EH (cell line): ENCODE measurements at regions not wholly inside any gene's neighbourhood (a gene's known extent, or its start where the extent isn't known, plus 50 kb on each side); places are given as distances from the start of the nearest gene placed in this dataset.

ENCODE experiments used
- DNase-seq: peaks from one replicate; pipeline ENCODE4 v3.0.0-alpha.2; 2015; ENCODE audit warnings: low read depth

DNA sequence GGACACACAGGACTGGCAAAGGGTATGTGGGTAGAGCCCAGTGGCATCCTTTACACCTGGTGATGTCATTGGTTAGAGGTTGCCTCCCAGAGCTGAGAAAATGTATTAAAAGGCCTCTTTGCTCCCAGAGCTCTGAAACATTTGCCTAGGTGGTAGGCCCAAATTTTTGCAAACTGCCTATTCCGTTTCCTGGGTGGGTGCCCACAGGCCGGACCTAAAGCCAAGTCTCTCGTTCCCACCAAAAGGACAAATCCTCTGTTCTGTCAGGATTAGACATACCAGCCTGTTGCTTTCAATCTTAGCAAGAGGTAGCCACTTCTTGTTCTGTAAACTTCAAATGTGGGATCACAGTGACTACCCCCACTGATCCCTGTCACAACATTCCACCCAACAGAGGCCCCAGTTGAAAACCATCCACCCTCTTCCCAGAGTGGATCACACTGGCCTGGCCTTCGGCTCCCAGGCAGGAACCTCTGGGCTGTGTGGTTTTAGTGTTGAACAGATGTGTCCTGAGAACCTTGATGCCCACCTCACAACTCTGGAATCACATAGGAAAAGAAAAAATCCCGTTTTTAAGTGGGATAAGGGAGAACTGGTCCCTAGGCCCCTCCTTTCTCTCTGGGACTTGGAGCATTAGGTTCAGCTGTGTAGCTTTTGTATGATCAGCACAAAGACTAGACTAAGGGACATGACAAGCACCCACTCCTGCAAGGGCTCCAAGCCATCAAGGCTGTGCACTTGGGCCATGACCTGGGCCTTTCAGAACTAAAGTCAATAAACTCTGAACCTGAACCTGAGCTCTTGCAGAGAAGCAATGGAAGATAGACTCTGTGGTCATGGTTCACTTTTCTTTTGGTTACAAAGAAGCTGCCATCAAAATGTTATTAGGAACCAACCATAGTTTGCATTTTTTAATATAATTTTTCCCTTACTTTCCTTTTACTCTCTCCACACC, 211.3 kb downstream of the CYP26B1 start:
- no peak for DNase-seq

DNA sequence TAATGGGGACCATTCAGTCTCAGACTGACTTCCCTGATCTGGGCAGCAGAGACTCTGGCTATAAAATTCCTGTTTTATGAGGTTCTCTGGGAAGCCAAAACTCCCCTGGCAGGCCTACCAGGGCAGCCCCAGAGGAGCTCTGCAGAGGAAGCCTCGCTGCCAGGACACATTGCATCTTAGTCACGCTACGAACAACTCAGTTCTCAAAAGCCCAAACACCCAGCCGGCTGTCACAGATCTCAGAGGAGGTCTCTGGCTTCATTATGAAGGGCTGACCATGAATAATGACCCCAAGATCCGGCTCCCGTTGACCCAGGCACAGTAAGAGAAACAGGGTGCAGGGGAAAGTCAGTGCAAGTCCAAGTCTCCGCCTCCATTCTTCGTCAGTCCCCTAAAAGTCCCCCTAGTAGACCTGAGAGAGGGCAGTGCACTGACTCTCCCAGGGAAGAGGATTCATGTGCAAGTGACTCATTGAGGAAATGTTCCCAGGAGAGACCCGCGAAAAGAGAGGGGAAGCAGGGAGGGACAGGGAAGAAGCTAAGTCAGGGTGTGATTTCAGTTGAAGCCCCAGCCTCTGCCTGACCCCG, 212.3 kb downstream of the CYP26B1 start:
- DNase-seq = peak; percentile 98

DNA sequence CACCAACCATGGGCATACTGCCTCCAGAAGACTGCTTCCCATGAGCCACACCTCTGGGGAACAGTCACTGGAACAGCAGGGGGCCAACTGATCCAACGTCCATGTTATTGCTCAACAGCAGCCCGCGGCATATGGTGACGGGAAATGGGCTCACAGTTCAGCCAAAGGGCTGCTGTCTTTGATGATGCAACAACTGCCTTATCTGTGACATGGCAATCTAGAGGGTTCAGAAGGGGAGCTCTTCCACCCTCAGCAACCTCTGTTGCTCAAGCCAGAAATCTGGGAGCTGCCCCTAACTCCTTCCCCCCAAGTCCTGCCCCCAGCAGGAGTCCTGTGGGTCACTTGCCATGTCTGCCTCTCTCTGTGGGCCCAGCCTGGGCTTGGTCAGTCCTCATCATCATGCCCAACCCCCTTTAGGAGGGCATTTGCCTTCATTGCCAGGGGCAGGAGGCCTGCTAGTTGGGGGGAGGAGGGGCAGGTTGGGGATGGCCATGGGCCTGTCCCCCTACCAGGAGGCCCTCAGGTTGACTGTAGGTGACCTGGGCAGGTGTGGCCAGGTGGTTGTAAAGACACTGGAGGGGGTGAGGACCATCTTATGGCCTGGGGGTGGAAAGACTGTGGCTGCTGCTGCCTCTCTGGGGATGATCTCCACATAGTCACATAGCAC, 212.9 kb downstream of the CYP26B1 start:
- DNase-seq = peak; percentile 88

DNA sequence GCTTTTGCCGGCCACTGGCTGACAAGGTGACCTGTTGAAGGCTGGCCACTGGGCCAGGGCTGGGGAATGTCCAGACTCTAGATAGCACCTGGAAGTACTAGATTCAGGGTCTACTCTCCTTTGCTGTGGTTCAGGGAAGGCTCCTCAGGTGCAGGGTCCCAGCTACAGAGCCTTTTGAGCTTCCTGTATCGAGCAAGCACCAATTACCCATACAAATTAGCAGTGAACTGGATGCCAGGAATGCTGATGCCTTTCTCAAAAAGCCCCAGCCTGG, 213.4 kb downstream of the CYP26B1 start:
- DNase-seq = no peak

DNA sequence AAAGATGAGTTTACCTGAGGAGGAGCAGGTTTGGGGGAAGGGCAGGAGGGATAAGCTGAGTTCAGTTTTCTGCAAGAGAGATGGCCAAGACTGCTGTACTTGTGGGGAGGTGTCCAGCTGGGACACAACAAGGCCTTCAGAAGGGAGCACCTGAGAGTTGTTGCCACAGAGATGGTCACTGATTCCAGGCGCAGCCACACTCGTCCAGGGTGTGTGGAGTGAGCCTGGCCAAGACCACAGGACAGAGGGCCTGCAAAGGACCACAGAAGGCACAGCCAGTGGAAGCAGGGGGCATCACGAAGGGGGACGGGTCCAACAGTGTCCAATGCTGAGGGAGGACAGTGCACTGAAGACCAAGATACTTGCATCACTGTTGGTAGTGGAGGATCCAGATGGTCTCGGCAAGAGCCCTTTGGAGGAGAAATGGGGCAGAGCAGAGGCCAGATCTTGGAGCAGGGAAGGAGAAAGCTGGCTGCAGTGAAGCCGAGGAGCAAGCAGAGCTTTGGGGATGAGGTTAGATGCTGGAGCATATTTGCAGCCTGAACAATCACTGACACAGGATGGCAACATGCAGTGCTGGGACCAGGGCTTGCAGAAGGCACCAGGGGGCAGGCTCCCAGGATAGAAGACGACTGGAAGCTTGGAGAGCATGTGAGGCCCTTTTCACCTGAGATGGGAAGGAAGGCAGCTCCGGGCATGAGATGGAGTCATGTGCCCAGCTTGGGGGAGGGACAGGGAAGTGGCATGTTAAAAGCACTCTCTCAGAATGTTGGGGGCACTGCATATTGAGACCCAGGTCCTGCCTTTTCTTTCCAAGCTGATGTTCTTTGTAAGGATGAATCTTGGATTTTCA, 214.0 kb downstream of the CYP26B1 start:
- peak; percentile 74 for DNase-seq

DNA sequence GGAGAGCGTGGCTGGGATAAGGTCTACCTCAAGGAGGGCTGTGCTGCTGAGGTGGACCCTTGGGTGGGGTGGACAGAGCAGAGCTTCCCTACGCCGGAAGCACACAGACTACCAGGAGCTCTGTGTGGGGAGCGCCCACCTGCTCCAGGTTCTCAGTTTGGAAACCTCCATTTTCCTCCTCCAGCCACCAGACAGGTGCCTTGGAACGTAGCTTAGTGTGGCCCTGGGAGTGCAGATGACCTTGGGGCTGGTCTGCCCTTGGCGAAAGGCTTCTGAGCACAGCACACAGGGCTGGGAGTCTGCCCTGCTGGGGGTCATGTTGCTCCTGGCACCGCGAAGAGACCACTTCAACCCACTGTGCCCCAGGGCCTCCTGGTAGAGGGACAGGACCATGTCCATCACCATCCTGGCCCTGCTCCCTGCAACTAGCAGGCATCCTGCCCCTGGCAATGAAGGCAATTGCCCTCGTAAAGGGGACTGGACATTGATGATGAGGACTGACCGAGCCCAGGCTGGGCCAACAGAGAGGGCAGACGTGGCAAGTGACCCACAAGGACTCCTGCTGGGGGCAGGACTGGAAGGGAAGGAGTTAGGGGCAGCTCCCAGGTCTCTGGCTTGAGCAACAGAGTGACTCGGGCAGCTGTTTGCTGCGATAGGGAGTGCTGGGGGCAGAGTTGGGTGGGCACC, 214.7 kb downstream of the CYP26B1 start:
- DNase-seq = no peak

DNA sequence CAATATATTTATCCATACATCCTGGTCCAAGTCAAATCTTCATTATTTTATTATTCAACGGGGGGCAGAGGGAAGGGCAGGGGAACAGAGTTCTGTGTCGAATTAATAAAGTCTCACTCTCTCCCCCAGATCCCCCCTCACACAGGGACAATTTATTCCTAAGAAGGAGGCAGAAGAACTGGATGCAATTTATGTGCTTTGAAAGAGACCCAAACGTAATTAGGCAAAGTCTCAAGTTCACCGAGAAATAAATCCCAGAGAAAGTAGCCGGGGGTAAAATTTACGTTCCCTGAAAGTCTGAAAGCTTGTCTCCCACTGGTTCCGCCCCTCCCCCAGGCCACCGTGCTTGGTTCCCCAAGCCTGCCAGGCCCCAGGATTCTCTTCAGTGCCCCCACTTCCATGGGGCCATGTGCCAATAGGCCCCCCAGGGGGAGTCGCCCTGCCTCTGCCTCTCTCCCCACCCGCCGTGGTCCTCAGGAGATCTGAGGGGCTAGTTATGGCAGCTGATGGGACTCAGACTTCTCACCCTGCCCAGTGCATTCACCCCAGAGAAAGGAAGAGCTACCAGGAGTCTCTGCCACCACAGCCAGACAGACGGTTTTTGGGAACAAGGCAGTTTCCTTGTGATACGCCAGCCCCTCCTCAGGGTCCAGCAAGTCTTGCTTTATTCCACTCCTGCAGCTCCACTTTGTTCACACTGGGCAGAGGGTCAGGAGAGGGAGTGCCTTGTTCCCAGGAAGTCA, 215.5 kb downstream of the CYP26B1 start:
- DNase-seq = no peak

DNA sequence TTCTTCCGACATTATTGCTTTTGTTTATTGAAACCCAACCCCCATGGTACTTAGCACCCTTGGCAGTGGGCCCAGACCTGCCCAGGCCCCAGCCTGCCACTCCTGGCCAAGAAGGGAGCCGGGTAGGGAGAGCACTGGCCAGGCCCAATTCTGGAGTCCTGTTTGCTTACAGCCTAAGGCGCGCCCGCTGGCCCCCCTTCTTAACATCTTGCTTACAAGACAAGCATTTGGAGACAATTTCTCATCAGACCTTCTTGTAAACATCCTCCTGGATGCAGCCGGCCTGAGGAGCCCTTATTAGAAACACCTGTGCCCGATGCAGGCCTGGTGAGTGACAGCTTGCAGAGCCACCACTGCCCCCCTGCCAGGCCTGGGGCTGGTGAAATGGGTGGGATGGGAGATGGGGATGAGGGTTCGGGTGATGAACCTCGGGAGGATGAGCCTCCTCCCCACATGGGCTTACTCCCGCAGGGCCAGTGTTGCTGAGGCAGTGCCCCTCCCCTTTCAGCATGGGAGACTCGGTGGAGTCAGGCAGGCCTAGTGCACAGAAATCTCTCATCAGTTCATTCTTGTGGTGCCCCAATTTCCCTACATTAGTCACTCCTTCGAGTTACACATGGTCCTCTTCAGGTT, 217.5 kb downstream of the CYP26B1 start:
- peak; percentile 78 for DNase-seq

DNA sequence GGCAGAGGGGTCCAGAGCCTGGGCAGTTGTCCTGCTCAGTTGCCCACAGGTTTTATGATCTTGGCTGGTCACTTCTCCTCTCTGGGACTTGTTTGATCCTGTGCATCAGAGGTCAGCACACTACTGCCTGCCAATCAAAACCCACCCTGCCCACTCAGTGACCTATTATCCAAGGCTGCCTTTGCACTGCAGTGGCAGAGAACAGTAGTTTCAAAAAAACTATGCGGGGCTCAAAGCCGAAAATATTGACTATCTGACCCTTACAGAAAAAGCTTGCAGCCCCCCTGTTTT, 218.2 kb downstream of the CYP26B1 start:
- no peak for DNase-seq

DNA sequence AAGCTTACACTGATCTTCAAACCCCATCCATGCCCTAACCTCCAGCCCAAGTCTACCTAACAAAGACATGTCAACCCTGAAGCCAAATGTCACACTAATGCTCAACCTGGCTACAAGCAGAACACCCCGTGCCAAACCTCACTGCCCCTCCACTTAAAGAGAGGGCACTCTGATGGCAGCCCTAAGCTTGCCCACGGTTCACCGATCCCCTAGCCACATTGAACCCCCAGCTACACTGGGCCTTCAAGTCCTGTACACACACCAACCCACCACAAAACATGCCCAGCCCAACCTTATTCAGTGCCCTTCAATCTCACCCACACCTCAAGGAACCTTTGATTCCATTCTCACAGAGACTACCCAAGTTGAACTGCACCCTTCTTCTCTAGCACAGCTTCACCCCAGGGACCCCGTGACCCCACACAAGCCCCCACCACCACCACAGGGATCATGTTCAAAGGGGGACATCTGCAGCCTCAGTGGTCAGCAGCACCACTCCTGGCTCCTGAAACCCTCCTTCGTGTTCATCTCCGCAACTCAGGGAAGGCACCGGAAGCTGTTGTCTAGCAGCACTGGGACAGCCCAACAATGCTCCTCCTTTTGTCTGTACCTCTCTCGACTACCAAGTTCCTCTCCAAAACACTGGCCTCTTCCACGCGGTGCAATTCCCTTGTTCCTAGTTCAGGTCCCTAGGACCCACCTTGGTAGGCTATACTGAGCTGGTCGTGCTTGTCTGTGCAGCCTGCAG, 218.8 kb downstream of the CYP26B1 start:
- no peak for DNase-seq

DNA sequence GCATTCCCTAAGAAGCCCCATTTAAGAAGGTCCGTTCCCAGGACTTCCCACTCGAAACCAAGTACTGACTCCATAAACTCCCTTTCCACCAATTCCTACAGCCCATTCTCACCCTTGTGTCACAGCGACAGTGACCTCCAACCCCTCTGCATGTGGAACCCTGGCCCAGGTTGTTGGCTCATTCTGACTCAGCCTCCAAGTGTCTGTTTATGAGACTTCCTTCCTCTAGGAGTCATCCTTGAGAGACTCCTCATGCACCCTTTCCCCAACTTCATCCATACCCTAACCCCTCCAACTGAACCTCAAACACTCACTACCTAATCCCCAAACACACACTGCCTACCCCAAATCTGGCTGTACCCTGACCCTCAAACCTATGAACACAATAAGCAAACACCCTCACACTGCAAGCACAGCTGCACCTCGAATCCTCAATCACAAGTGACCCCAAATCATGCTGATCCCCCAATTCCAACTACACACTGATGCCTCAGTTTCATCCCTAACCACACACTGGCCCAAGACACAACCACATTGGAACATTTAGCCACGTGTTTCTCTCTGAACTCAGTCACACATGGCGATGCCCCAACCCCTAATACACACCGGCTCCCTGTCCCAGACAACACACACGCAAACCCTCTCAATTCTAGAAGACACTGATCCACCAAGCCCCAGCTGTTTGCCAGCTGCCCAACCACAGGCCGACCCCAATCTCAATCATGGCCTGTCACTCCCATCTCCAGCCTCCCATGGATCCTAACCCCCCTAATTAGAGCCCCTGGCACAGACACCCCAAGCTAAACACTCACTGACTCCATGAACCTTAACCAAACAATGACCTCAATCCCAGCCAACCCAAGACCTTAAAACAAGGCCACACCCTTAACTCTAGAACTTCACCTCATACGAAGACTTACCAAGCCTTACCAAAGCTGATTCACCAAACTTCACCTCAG, 219.6 kb downstream of the CYP26B1 start:
- peak; percentile 48 for DNase-seq

DNA sequence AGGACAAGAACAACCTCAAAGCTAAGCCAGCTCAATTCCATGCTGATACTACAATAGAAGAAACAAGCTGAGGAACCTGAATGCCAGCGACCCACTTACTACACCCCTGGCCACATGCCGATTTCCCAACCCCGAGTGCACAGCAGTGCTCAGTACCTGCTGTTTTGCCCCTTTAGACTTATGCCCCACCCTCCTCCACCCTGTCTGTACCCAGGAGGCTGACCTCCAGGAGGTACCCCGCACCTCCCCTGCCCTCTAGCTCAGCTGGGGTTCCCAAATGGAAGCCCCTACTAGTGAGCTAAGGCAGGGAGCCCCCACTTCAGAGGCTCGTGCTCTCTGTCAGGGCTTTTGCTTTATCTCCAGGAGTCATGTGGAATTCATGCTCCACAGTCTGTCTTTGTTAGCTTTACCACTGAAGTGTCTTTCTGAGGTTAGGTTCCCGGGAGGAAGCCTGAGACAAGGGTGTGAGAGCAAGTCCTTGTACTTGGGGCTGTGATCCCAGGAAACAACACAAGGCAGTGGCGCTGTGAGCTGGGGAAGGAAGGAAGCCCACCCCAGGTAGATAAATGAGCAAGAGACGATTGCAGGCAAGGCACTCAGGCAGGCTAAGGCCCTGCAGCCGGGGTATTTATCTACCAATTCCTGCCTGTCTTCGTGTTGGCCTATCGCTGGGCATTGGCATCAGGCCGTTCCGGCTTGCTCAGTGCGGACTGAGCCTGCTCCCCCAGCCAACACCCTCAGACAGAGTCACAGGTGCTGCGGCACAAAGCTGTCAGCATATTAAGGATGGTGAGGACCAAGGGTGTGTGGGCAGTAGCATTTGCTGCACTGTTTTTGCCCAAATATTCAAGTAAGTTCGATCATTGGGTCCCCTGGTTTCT, 220.5 kb downstream of the CYP26B1 start:
- no peak for DNase-seq

DNA sequence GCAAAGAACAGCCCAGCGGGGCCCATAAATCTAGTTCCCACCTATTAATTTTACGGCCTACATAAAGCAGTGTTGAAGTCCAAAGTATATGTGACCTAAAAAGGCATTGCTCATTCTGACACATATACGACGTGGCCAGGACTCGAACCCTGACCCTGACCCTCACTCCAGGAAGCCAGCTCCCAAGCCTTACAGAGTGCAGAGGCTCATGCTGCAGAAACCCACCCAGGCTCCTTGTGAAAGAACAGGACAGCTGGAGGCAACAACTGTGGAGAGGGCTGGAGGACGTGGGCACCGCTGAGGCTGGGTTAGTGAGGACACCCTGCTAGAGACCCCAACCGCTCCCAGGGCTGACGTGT, 221.6 kb downstream of the CYP26B1 start:
- no peak for DNase-seq

DNA sequence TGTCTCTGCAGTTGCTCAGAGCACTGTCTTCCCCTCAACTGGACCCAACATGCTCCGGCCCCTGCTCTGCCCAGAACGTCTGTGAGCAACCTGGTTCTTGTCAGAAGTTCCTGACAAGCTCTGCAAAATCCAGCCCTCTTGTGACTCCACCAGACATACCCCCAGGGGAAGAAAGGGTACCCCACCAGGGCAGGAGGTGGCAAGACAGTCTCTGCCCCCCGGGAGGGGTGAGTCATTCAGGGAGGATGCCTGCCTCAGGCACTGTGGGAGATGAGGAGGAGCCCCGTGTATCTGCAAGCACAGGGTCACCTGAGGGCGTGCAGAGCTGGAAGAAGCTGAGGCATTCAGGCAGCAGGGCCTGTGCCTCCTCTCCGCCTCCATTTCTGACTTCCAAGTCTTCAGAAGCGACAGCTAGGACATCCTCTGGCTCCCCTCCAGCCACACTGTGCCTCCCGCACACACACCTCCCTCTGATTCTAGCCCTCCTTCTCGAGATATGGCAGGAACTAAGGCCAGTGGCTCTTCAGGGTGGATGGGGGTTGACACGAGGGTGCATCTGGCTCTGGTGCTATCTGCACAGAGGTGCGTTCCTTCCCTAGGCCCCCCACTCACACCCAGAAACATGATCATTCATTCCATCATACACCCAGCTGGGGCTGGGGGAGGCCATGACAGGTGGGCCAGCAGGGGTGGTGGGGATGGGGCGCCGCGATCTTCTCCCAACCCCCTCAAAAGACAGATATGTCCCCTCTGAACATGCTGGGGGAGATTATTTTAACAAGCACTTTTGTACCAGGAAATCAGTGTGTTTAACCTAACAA, 222.2 kb downstream of the CYP26B1 start:
- DNase-seq = peak; percentile 78

DNA sequence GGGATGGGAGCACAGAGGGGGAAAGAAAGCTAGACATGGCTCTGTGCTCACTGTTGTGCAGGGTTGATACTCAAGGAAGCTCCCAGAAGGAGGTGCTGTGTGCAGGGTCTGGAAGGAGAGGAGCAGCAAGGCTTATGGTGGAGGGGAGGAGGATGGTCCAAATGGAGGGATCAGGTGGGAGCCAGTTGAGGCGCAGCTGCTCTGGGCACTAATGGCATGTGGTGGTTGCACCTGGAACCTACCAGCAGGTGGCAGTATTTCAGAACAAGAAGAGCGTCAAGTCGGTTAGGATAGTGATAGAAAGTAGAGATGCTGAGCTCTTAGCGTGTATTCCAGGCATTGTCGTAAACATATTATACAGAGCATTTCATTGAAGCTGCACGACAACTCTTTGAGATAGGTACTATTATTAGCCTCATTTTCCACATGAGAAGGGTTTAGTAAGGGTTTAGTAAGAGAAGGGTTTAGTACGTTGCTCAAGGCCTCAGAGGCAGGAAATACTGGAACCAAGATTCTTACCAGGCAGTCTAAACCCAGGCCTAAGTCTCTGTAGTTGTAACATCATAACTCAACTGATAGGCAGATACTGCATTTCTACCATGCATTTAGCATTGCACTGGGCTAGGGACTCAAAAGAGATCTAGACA, 223.7 kb downstream of the CYP26B1 start:
- DNase-seq = peak; percentile 39

DNA sequence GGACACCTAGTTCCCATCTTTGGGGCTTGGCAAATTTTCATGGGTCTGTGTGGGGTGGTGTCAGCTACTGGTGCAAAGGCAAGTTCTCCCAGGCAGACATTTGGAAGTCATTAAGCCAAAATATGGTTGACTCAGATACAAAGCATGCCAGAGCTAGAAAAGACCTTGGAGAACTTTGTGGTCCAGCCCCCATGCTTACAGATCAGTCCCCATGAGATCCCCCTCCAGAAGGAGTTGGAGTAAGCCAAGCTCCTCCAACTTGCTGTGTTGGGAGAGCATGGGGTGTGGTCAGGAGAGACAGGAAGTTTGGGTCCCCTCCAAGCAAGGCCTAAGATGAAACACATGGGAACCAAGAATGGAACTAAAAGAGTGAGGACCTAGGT, 224.5 kb downstream of the CYP26B1 start:
- DNase-seq = peak; percentile 92
